Kidney (tissue), 13 donors: ENCODE measurements at regions not wholly inside any gene's neighbourhood (a gene's known extent, or its start where the extent isn't known, plus 50 kb on each side); places are given as distances from the start of the nearest gene placed in this dataset.

ENCODE experiments used
- DNase-seq, 5 donors: peaks; one replicate each; pipeline ENCODE4 v3.0.0-alpha.2; 2013 to 2020
- FAIRE-seq: peaks from 2 replicates; lab custom pipeline; 2012; peaks lifted over from hg19 to GRCh38; lab: Jason Lieb, UNC
- H3K27ac ChIP-seq, 2 donors: one replicate each; pipeline ENCODE4 v1.7.0; 2013; ENCODE audit warnings: low read depth in 2 of 2, low read length in 2 of 2, inconsistent platforms in 1 of 2
- H3K27me3 ChIP-seq: one replicate; pipeline ENCODE4 v1.7.1; 2013; ENCODE audit warnings: low read length, inconsistent platforms; ENCODE audit not compliant: control insufficient read depth, insufficient read depth
- H3K36me3 ChIP-seq, 3 donors: one replicate each; pipeline versions ENCODE4 v1.7.0 to v1.7.1; 2013; ENCODE audit warnings: low read length in 3 of 3, control low read depth in 1 of 3, inconsistent platforms in 1 of 3; ENCODE audit not compliant: insufficient read depth in 3 of 3, control insufficient read depth in 2 of 3
- H3K4me1 ChIP-seq, 3 donors: one replicate each; pipeline versions ENCODE4 v1.7.0 to v1.7.1; 2013; ENCODE audit warnings: low read length in 3 of 3, inconsistent platforms in 1 of 3, low read depth in 1 of 3; ENCODE audit not compliant: control insufficient read depth in 2 of 3, insufficient read depth in 2 of 3
- H3K4me3 ChIP-seq, 3 donors: one replicate each; pipeline versions ENCODE4 v1.7.0 to v1.8.1; 2013; ENCODE audit warnings: low read length in 3 of 3, control low read depth in 1 of 3, inconsistent platforms in 1 of 3
- H3K9ac ChIP-seq, 3 donors: one replicate each; pipeline versions ENCODE4 v1.7.0 to v1.7.1; 2013; ENCODE audit warnings: low read length in 3 of 3, control low read depth in 1 of 3, inconsistent platforms in 1 of 3
- H3K9me3 ChIP-seq, 3 donors: one replicate each; pipeline versions ENCODE4 v1.7.0 to v1.7.1; 2013; ENCODE audit warnings: low read length in 3 of 3, control low read depth in 1 of 3, inconsistent platforms in 1 of 3; ENCODE audit not compliant: control insufficient read depth in 2 of 3, insufficient read depth in 1 of 3
- intact Hi-C: fragments of 100-400 bp; cut with DNase I; formaldehyde crosslinking; loops from one replicate; pipeline ENCODE4 v1.11.1; 2022
- TF ChIP-seq, protein P1 (sequence below): IDR thresholded peaks from 3 replicates; pipeline ENCODE4 v1.5.1; 2012; ENCODE audit warnings: mild to moderate bottlenecking, moderate library complexity, borderline replicate concordance; ENCODE audit not compliant: insufficient read depth; ENCODE audit errors: extremely low read depth
- donor health status: control.
- donor health status: control.
- donor health status: control.
- donor health status: control.
- donor health status: control.
- donor health status: DM: yes; HTN: yes; CAD: no.
- donor health status: Normal renal cell carcinoma (clear cell type).

DNA sequence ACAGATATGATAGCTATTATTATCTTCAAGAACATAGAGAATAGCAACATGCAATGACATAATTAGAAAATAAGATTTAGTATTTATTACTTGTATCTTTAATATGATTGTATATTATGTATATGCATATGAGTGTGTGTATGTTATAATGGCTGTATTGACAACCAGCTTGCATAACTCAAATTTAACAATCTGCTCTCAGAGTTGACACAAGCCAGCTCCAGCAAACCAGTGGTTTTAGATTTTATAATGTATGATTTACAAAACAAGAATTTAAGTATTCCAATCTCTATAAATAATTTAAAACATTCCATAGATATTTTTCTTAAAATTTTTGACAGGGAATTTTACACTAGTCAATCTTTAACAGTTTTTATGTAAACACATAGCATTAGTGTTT lies 935.9 kb upstream of the EPHA5 start:
- H3K4me1 ChIP-seq, result no peaks in the 10 kb centered on the region
- no peaks in the 10 kb centered on the region for H3K9me3 ChIP-seq
- no peak for FAIRE-seq
- H3K9ac ChIP-seq, result no peak overlapping the region
- intact Hi-C loops, result no loop called here
- H3K27ac ChIP-seq, result no peak overlapping the region
- H3K4me3 ChIP-seq, result no peak overlapping the region
- no peaks in the 10 kb centered on the region for H3K36me3 ChIP-seq
- TF ChIP-seq, protein P1, sequence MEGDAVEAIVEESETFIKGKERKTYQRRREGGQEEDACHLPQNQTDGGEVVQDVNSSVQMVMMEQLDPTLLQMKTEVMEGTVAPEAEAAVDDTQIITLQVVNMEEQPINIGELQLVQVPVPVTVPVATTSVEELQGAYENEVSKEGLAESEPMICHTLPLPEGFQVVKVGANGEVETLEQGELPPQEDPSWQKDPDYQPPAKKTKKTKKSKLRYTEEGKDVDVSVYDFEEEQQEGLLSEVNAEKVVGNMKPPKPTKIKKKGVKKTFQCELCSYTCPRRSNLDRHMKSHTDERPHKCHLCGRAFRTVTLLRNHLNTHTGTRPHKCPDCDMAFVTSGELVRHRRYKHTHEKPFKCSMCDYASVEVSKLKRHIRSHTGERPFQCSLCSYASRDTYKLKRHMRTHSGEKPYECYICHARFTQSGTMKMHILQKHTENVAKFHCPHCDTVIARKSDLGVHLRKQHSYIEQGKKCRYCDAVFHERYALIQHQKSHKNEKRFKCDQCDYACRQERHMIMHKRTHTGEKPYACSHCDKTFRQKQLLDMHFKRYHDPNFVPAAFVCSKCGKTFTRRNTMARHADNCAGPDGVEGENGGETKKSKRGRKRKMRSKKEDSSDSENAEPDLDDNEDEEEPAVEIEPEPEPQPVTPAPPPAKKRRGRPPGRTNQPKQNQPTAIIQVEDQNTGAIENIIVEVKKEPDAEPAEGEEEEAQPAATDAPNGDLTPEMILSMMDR, result no peak
- DNase-seq, result no peak
- H3K27me3 ChIP-seq, result no peaks in the 10 kb centered on the region

DNA sequence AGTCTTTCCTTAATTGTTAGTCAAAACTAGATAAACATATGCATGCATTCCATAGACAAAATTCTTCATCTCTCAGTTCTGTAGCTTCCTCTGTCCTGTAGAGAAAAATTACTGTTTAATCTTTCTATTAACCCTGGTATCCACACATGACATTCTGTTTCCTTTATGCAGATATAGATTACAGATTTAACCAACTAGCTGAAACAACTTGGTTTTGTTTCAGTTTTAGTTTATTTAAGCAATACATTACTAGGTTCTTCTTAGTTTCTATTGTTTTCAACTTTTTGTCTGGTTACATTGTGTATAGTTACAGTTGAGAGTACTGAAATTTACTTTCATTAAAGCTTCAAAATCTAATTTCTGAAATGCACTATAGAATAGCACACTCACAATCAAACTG lies 933.9 kb upstream of the EPHA5 start:
- no peak overlapping the region for H3K27ac ChIP-seq
- H3K4me3 ChIP-seq, result no peak overlapping the region
- DNase-seq (no peak), FAIRE-seq (no peak)
- H3K36me3 ChIP-seq, result no peaks in the 10 kb centered on the region
- H3K9me3 ChIP-seq, result no peaks in the 10 kb centered on the region
- no peaks in the 10 kb centered on the region for H3K4me1 ChIP-seq
- TF ChIP-seq, protein P1, result no peak
- H3K27me3 ChIP-seq, result no peaks in the 10 kb centered on the region
- H3K9ac ChIP-seq, result no peak overlapping the region
- intact Hi-C loops, result no loop called here

DNA sequence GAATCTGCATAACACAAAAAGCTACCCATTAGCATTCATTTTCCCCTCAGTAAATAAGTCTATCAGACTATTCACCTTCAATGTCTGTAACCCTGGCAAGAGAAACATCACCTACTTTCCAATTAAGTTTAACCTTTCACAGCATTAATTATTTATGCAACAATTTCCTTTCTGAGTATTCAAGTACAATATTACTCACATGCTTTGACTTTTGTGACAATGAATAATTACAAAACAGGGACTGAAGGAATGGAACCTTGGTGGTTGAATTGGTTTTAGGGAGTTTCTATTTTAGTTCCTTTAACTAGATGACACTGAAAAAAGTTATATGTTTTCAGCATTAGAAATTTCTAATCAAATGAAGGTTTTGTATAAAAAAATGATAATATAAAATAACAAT lies 932.3 kb upstream of the EPHA5 start:
- Histone ChIP-seq H3K27ac (no peak overlapping the region), H3K4me3 (no peak overlapping the region), H3K27me3 (no peaks in the 10 kb centered on the region), H3K9ac (no peak overlapping the region), H3K4me1 (no peaks in the 10 kb centered on the region), H3K36me3 (no peaks in the 10 kb centered on the region), H3K9me3 (no peaks in the 10 kb centered on the region)
- intact Hi-C loops, result no loop called here
- FAIRE-seq, result peak; percentile 62
- DNase-seq, result no peak
- TF ChIP-seq, protein P1, result no peak

DNA sequence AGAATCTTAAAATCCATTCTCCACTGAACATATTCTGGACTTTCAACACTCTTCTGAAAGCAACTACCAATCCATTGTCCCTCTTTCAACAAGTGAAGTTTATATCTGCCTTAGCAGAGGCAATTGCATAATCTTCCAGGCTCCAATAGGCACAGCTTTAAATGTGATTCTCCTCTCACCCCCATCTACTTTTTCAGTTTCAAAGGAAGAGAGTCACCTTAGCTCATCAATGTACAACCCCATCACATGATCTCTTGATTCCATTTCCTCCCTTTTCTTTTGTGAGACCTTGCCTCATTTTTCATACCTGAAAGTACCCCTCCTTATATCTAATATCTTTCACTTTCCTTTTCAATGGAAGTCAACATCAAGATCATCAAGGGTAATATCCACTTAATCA lies 921.7 kb upstream of the EPHA5 start:
- no peak overlapping the region for H3K4me3 ChIP-seq
- no peak overlapping the region for H3K9ac ChIP-seq
- DNase-seq (no peak), FAIRE-seq (no peak)
- TF ChIP-seq, protein P1, result no peak
- no peaks in the 10 kb centered on the region for H3K4me1 ChIP-seq
- no peak overlapping the region for H3K27ac ChIP-seq
- no peaks in the 10 kb centered on the region for H3K9me3 ChIP-seq
- no peaks in the 10 kb centered on the region for H3K36me3 ChIP-seq
- no peaks in the 10 kb centered on the region for H3K27me3 ChIP-seq
- intact Hi-C loops, result no loop called here
